GM19455 (cell line): ENCODE measurements at regions not wholly inside any gene's neighbourhood (a gene's known extent, or its start where the extent isn't known, plus 50 kb on each side); places are given as distances from the start of the nearest gene placed in this dataset.
"Not testable (repeated sequence)": the region's sequence is repeated elsewhere in the genome, so short reads cannot be mapped to it uniquely, and the experiment has no call there.

ENCODE experiments used
- ATAC-seq: cut with Tn5 transposase; IDR thresholded peaks from one replicate; pipeline ENCODE4 v1.9.1; 2021; ENCODE audit not compliant: unreplicated experiment

GRCh38 chr5:175347931-175348330 lies 96.1 kb downstream of the DRD1 start:
- no peak for ATAC-seq

DNA sequence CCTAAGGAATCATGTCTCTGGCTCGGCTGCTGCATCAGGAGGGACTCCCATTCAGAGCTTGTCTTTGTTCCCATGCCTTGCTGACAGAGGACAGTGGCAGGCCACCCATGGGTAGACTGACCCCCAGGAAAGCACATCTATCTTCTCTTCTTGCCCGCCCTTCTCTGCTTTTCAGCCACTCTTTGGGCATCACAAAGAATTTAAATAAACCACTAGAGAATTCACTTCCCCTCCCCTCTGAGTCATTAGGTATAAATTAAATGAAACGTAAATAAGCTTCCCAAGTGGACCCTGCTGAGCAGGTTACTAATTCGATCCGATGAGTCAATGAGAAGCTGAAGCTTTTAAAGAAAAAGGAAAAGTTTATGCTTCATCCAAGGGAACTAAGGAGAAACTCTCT lies 97.0 kb downstream of the DRD1 start:
- no peak for ATAC-seq

GRCh38 chr5:175344331-175345195 lies 99.4 kb downstream of the DRD1 start:
- no peak for ATAC-seq

- ATAC-seq, result no peak
These were observed 100.7 kb downstream of the DRD1 start for GRCh38 chr5:175343308-175343707.

- no peak for ATAC-seq
These were observed 103.8 kb downstream of the DRD1 start for GRCh38 chr5:175340180-175340579.

DNA sequence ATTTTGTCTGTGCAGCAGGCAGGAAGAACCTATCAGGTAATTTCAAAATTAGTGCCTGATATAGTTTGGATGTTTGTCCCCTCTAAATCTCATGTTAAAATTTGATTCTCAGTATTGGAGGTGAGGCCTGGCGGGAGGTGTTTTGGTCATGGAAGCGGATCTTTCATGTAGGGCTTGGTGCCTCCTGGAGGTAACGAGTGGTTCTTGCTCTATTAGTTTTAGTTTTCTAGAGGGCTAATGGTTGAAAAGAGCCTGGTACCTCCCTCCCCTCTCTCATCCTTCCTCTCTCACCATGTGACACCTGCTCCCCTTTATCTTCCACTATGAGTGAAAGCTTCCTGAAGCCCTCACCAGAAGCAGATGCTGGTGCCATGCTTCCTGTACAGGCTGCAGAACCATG lies 106.3 kb downstream of the DRD1 start:
- ATAC-seq, result no peak

- ATAC-seq, result no peak
These were observed 107.2 kb downstream of the DRD1 start for GRCh38 chr5:175336781-175337180.

GRCh38 chr5:175335691-175336090 lies 108.3 kb downstream of the DRD1 start:
- no peak for ATAC-seq

DNA sequence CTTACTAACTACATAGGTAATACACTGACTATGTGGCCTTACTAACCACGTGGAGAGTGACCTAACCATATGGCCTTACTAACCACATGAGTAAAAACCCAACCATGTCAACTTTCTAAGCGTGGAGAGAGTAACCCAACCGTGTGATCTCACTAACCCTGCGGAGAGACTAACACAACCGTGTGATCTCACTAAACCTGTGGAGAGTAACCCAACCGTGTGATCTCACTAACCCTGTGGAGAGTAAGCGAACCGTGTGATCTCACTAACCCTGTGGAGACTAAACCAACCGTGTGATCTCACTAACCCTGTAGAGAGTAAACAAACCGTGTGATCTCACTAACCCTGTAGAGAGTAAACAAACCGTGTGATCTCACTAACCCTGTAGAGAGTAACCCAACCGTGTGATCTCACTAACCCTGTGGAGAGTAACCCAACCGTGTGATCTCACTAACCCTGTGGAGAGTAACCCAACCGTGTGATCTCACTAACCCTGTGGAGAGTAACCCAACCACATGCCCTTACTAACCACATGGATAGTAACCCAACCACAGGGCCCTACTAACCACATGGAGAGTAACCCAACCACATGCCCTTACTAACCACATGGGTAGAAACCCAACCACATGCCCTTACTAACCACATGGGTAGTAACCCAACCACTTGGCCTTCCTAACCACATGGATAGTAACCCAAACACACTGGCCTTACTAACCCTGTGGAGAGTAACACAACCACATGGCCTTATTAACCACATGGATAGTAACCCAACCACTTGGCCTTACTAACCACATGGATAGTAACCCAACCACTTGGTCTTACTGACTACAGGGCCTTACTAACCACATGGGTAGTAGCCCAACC lies 112.6 kb downstream of the DRD1 start:
- ATAC-seq, result not testable (repeated sequence)

DNA sequence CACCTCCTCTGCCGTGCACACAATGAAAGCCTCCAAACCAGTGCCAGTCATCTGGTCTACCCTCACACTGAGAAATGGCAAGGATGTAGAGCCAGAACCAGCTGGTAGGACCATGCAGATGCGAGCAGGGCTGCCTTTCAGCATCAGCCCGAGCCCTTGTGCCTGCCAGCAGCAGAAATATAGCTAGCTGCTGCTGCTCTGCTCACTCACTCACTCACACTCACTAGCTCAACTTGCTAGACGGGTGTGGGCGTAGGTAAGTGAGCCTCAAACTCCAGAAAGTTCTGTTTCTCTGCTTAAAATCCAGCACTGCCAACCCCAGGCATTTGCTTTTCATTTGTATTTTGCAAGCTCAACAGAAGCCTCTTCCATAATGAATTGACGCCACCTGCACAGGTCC lies 114.0 kb downstream of the DRD1 start:
- no peak for ATAC-seq

- no peak for ATAC-seq
These were observed 115.3 kb downstream of the DRD1 start for GRCh38 chr5:175328687-175329086.

DNA sequence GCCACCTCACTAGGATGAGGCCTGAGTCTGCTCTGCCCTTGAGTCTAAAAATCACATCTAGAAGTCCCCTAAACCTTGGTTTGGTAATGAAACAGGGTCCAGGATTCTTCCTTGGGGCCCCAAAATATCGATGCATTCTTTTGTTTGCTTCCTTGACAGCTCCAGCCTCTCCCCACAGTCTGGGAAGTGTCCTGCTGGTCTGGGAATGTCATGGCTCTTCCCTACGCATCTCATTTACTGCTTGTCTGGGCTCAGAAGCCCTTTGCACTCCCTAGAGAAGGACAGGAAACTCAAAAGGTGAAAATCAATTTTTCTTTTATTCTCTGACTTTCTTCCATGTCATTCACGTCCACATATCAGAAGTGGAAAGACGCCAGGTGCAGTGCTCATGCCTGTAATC lies 115.8 kb downstream of the DRD1 start:
- no peak for ATAC-seq

DNA sequence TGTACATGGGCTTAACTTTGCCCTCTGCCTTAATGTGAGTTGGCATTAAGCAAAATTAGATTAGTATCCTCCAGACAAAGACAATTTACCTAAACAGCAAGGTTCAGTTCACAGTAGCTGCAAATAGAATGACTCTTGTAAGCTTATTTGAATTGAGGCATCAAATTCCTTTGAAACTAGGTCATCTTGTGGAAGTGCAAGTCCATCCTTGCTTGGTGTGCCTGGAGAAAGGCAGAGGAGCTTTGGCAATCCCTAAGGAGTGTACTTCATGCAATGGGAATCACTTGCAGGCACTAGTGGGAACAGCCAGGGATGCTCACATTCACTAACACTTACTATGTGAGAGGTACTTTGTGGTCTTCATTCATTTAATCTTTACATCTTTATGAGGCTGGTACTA lies 118.3 kb downstream of the DRD1 start:
- no peak for ATAC-seq

DNA sequence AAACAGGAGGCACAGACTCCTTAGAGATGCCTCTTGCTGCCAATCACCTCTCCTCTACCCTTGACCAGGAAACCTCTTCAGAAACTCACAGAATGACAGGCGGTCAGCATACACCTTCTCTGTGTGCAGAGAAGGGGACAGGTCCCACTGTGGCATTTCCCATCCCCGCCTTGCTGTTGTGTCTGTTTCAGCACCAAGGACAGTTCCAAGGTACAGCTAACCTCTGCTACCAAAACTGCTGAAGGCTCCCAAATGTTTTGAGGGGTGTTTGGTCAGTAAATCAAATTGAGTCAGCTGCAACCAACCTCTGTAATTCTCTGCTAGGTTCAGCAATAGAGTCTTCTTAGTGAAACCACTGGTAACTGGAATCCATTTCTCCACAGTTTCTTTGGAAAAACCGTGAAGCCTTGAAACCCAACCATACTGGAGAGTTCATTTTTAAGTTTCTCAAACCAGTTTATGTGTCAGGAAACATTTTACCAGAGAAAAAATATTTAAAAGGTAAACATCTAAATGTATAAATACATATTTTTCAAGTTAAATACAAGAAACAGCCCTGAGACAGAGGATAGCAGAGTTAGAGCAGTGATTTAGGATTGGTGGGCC lies 122.0 kb downstream of the DRD1 start:
- no peak for ATAC-seq

GRCh38 chr5:175319199-175319598 lies 124.8 kb downstream of the DRD1 start:
- no peak for ATAC-seq

- no peak for ATAC-seq
These were observed 126.1 kb downstream of the DRD1 start for GRCh38 chr5:175317872-175318271.

DNA sequence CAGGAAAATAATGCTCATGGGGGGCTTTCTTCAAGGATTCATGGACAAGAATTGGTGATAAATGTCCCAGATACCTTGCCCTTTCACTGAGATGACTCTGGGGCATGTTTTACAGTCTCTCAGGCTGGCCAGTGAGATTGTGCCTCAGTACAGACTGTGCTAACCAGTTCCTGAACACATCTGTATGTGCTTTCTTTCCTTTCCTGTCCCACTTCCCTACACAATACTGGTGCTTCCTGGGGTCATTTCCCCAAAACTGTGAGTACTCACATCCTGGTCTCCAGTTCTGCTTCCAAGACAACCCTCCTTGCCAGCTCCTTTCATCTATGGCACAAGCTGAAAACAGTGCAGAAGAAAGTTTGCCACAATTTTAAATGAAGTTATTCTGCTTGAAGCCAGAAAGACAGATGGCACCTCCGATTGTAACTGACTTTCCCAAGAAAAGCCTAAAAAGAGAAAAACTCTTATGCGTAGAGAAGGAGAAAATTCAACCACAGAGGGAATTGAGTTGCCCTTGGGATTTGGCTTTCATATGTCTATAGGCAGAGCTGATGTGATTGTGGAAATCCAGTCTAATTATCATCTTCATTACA lies 134.7 kb downstream of the DRD1 start:
- ATAC-seq, result no peak

DNA sequence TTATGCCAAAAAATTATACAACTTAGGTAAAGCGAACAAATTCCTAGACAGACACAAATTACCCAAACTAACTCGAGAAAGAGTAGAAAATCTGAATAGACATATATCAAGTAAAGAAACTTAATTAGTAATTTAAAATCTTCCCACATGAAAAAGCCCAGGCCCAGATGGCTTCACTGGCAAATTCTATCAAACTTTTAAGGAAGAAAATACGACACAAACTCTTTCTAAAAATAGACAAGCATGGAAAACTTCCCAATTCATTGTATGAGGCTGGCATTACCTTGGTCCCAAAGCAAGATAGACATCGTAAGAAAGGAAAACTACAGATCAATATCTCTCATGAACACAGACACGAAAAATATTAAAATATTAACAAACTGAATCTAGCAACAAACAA lies 135.3 kb downstream of the DRD1 start:
- ATAC-seq, result no peak

GRCh38 chr5:175306381-175306780 lies 137.6 kb downstream of the DRD1 start:
- no peak for ATAC-seq

DNA sequence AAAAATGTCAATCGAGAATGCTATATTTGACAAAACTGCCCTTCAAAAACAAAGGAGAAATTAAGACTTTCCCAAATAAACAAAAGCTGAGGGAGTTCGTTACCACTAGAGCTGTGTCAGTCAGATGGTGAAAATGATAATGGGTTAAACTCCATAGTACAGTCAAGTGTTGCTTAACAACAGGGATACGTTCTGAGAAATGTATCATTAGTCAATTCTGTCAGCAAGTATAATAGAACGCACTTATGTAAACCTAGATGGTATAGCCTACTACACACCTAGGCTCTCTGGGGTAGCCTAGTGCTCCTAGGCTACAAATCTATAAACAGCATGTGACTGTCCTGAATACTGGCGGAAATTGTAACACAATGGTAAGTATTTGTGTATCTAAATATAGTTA lies 138.7 kb downstream of the DRD1 start:
- ATAC-seq, result no peak

DNA sequence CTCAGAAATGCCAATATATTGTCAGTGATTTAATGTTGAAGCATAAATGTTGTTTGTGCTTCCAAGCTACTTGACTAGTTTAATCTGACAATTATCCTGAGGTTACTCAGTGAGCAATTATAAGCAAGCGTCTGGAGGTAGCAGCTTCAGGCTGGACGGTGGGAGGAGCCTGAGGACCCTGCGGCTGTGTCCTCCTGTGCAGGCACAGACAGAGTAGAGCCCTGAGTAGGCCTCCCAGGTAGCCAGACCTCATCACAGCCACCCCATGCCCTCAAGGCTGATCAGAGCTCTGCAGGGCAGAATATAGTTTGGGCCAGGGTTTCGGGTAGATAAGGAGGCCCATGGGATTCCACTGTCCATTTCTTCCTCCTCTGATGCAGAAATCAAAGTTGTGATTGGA lies 153.6 kb downstream of the DRD1 start:
- ATAC-seq, result no peak
